ENCODE measurements at regions not wholly inside any gene's neighbourhood (a gene's known extent, or its start where the extent isn't known, plus 50 kb on each side); places are given as distances from the start of the nearest gene placed in this dataset.

GRCh38 chr12:76137606-76138005 lies 53.1 kb upstream of the NAP1L1 start:
- TF ChIP-seq CTCF (conservative IDR thresholded peaks at IDR 0.05; ENCODE audit: low read length) = no peak
- TF ChIP-seq EZH2phosphoT487 (IDR thresholded peaks at IDR 0.05; ENCODE audit: borderline replicate concordance, low read depth, low read length) = no peak

Measured in OCI-LY7 (cell line).